HEK293 (cell line): ENCODE measurements at regions not wholly inside any gene's neighbourhood (a gene's known extent, or its start where the extent isn't known, plus 50 kb on each side); places are given as distances from the start of the nearest gene placed in this dataset.

Experiments
- CTCF ChIA-PET: fragments of 350-600 bp; formaldehyde crosslinking; extraction: SDS; loops from one replicate; lab custom pipeline; 2021; ENCODE audit warnings: antibody characterized with exemption; lab: Yijun Ruan, JAX
- POLR2A ChIA-PET: fragments of 300-600 bp; formaldehyde crosslinking; extraction: SDS; loops from one replicate; lab custom pipeline; 2020; ENCODE audit warnings: antibody characterized with exemption, inconsistent platforms; lab: Yijun Ruan, JAX
- H3K27ac ChIP-seq: fragments of 200-500 bp; sonication (Bioruptor generic); 2 replicates; pipeline ENCODE4 v1.5.1; 2014; ENCODE audit warnings: low read depth, low read length, control low read depth, inconsistent platforms; ENCODE audit errors: extremely low read depth
- H3K36me3 ChIP-seq, 2 experiments: fragments of 200-500 bp in 1 of 2; sonication (Bioruptor generic) in 1 of 2; 1 replicate in 1 of 2; 2 replicates in 1 of 2; pipeline ENCODE4 v1.5.1; 2014 to 2017; ENCODE audit warnings: inconsistent platforms in 2 of 2, low read length in 2 of 2; ENCODE audit not compliant: control insufficient read depth in 2 of 2, insufficient read depth in 1 of 2
- H3K4me1 ChIP-seq: fragments of 200-500 bp; sonication (Bioruptor generic); 2 replicates; pipeline ENCODE4 v1.5.1; 2014; ENCODE audit warnings: mild to moderate bottlenecking, low read length, inconsistent platforms; ENCODE audit not compliant: control insufficient read depth, insufficient read depth
- H3K4me3 ChIP-seq: 2 replicates; pipeline ENCODE4 v1.5.1; 2011; ENCODE audit warnings: low read depth, mild to moderate bottlenecking, control low read depth, low read length, moderate library complexity
- H3K9me3 ChIP-seq: fragments of 200-500 bp; sonication (Bioruptor generic); 2 replicates; pipeline ENCODE4 v1.5.1; 2014; ENCODE audit warnings: low read depth, low read length, inconsistent platforms; ENCODE audit not compliant: control insufficient read depth, insufficient read depth
- AEBP2 ChIP-seq: fragments of 450-650 bp; formaldehyde crosslinking; IDR thresholded peaks from 2 replicates; pipeline ENCODE4 v1.5.1; 2016; ENCODE audit warnings: missing biosample characterization, missing genetic modification characterization, borderline replicate concordance
- GLI2 ChIP-seq: fragments of 450-650 bp; formaldehyde crosslinking; IDR thresholded peaks from 2 replicates; pipeline ENCODE4; 2017; ENCODE audit warnings: missing biosample characterization, missing genetic modification characterization, low read depth, borderline replicate concordance
- PRDM2 ChIP-seq: fragments of 450-650 bp; formaldehyde crosslinking; IDR thresholded peaks from 2 replicates; pipeline ENCODE4 v1.5.1; 2016; ENCODE audit warnings: missing biosample characterization, missing genetic modification characterization, borderline replicate concordance
- ZNF184 ChIP-seq: fragments of 450-650 bp; IDR thresholded peaks from 2 replicates; pipeline ENCODE4 v1.5.1; 2018; ENCODE audit warnings: missing biosample characterization, mild to moderate bottlenecking, missing genetic modification characterization
- ZNF274 ChIP-seq, 2 experiments: fragments of 200-500 bp in 1 of 2; fragments of 450-650 bp in 1 of 2; sonication (Bioruptor generic) in 1 of 2; formaldehyde crosslinking in 1 of 2; IDR thresholded peaks; 2 replicates each; pipeline versions ENCODE4 v1.5.1 to v1.6.1; 2014 to 2016; ENCODE audit warnings: borderline replicate concordance in 1 of 2, inconsistent platforms in 1 of 2, low read length in 1 of 2, missing biosample characterization in 1 of 2, missing genetic modification characterization in 1 of 2
- ZNF350 ChIP-seq: fragments of 450-650 bp; formaldehyde crosslinking; IDR thresholded peaks from 2 replicates; pipeline ENCODE4 v1.5.0; 2017; ENCODE audit warnings: missing biosample characterization, mild to moderate bottlenecking, missing genetic modification characterization
- ZNF362 ChIP-seq: fragments of 450-650 bp; formaldehyde crosslinking; IDR thresholded peaks from 2 replicates; pipeline ENCODE4 v1.5.1; 2016; ENCODE audit warnings: missing biosample characterization, missing genetic modification characterization
- ZNF548 ChIP-seq: fragments of 450-650 bp; formaldehyde crosslinking; IDR thresholded peaks from 2 replicates; pipeline ENCODE4 v1.5.1; 2016; ENCODE audit warnings: missing biosample characterization, missing genetic modification characterization
- ZNF560 ChIP-seq: fragments of 450-650 bp; formaldehyde crosslinking; IDR thresholded peaks from 2 replicates; pipeline ENCODE4 v1.5.1; 2017; ENCODE audit warnings: missing biosample characterization, missing genetic modification characterization, borderline replicate concordance
- ZNF626 ChIP-seq: fragments of 450-650 bp; sonication (Bioruptor Pico); formaldehyde crosslinking; IDR thresholded peaks from 2 replicates; pipeline ENCODE4 v1.5.1; 2018; ENCODE audit warnings: missing biosample characterization, missing genetic modification characterization, inconsistent platforms
- ZSCAN5A ChIP-seq: fragments of 450-650 bp; formaldehyde crosslinking; IDR thresholded peaks from 2 replicates; pipeline ENCODE4 v1.5.1; 2016; ENCODE audit warnings: missing biosample characterization, missing genetic modification characterization
- TF ChIP-seq, protein P1 (sequence below): fragments of 450-650 bp; formaldehyde crosslinking; IDR thresholded peaks from 2 replicates; pipeline ENCODE4 v1.5.1; 2016; ENCODE audit warnings: missing biosample characterization, missing genetic modification characterization

DNA sequence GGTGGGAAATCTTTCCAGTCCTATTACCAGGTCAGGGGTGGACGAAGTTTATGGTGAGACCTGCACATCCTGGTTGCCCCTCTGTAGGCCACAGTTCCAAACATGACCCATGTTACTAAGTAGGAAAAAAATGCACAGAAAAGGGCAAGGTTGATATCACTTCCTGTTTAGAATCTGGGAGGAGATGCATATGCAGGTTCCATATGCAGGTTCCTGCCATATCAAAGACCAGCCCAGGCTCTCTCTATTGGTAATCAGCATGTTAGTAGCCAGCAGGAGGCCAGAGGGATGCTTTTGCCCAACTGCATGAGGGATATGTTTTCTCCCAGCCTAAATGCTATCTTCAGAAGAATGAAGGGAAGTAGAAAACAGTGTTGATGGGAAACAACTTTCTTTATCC, 657.2 kb downstream of the ANKRD50 start (continued):
- no peak for TF ChIP-seq ZNF560 (tag by site-specific recombination)

DNA sequence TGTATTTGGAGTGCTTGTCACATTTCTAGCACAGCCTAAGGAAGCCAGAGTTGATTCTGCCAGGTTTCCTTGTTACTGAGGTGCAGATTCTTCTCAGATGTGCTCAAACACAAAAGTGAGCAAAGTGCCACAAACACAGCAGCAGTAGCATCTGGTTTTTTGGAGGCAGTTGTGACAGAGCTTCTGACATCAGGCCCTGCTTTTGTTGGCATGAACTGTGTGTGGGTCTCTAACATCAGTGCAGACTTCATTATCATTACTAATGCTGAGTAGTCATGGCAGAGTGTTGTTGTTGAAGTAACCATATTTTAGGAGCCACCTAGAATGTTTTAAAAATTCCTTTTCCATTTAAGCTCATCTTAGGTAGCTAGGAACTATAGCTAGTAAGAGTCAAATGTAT, 656.6 kb downstream of the ANKRD50 start:
- ChIA-PET CTCF (no interaction called here), POLR2A (no interaction called here)
- no peaks in the 10 kb centered on the region for H3K9me3 ChIP-seq
- H3K4me3 ChIP-seq = no peak overlapping the region
- no peaks in the 10 kb centered on the region for H3K36me3 ChIP-seq
- no peaks in the 10 kb centered on the region for H3K4me1 ChIP-seq
- no peak overlapping the region for H3K27ac ChIP-seq
- no peak for TF ChIP-seq ZNF362 (tag by site-specific recombination)
- TF ChIP-seq ZNF274 (IDR thresholded peaks at IDR 0.05; ENCODE audit: low read length) = no peak
- no peak for TF ChIP-seq ZNF274 (tag by site-specific recombination; IDR thresholded peaks at IDR 0.05; ENCODE audit: borderline replicate concordance)
- no peak for TF ChIP-seq ZNF548
- no peak for TF ChIP-seq PRDM2 (tag by site-specific recombination)
- TF ChIP-seq, protein P1, sequence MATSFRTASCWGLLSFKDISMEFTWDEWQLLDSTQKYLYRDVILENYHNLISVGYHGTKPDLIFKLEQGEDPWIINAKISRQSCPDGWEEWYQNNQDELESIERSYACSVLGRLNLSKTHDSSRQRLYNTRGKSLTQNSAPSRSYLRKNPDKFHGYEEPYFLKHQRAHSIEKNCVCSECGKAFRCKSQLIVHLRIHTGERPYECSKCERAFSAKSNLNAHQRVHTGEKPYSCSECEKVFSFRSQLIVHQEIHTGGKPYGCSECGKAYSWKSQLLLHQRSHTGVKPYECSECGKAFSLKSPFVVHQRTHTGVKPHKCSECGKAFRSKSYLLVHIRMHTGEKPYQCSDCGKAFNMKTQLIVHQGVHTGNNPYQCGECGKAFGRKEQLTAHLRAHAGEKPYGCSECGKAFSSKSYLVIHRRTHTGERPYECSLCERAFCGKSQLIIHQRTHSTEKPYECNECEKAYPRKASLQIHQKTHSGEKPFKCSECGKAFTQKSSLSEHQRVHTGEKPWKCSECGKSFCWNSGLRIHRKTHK (tag by site-specific recombination) = no peak
- no peak for TF ChIP-seq AEBP2 (tag by site-specific recombination)
- TF ChIP-seq ZSCAN5A = no peak
- no peak for TF ChIP-seq ZNF184 (tag by site-specific recombination)
- no peak for TF ChIP-seq ZNF626 (tag by site-specific recombination)
- no peak for TF ChIP-seq GLI2 (tag by site-specific recombination)
- TF ChIP-seq ZNF350 (tag by site-specific recombination) = no peak
- TF ChIP-seq, all 188 proteins: peak for 0
